GM13977 (cell line): ENCODE measurements at regions not wholly inside any gene's neighbourhood (a gene's known extent, or its start where the extent isn't known, plus 50 kb on each side); places are given as distances from the start of the nearest gene placed in this dataset.

Experiments used
- DNase-seq: peaks from one replicate; pipeline ENCODE4 v3.0.0; 2012; ENCODE audit warnings: low spot score
- CTCF ChIP-seq: IDR thresholded peaks from 2 replicates; pipeline ENCODE4 v1.5.1; 2012; ENCODE audit warnings: mild to moderate bottlenecking, control low read depth; ENCODE audit not compliant: insufficient read depth; ENCODE audit errors: extremely low read depth, missing control alignments
- in situ Hi-C: fragments of 300-500 bp; cut with MboI; formaldehyde crosslinking; loops from one replicate; pipeline ENCODE4 v1.12.0; 2022; ENCODE audit warnings: low sequenced_read_pairs, low pct_unique_long_range_greater_than_20kb, mixed read lengths, inconsistent platforms; ENCODE audit not compliant: unreplicated experiment

GRCh38 chr9:22316645-22317044 is 130.0 kb upstream of the DMRTA1 start:
- no peak for TF ChIP-seq CTCF
- DNase-seq: no peak
- in situ Hi-C loops: no loop called here

- DNase-seq: no peak
- in situ Hi-C loops: no loop called here
- TF ChIP-seq CTCF: no peak
These were observed 115.1 kb upstream of the DMRTA1 start for GRCh38 chr9:22331533-22331932.

GRCh38 chr9:22332202-22332601 is 114.4 kb upstream of the DMRTA1 start:
- in situ Hi-C loops: no loop called here
- TF ChIP-seq CTCF: no peak
- DNase-seq: no peak

- in situ Hi-C loops: no loop called here
- DNase-seq: no peak
- no peak for TF ChIP-seq CTCF
These were observed 109.4 kb upstream of the DMRTA1 start for GRCh38 chr9:22337261-22337660.

GRCh38 chr9:22342491-22343217 is 104.0 kb upstream of the DMRTA1 start:
- in situ Hi-C loops: no loop called here
- no peak for TF ChIP-seq CTCF
- no peak for DNase-seq

- in situ Hi-C loops: no loop called here
- DNase-seq: no peak
These were observed 103.4 kb upstream of the DMRTA1 start for GRCh38 chr9:22343218-22343611.

More at GRCh38 chr9:22343218-22343611, 103.4 kb upstream of the DMRTA1 start:
- no peak for TF ChIP-seq CTCF
